ENCODE measurements at regions not wholly inside any gene's neighbourhood (a gene's known extent, or its start where the extent isn't known, plus 50 kb on each side); places are given as distances from the start of the nearest gene placed in this dataset.

DNA sequence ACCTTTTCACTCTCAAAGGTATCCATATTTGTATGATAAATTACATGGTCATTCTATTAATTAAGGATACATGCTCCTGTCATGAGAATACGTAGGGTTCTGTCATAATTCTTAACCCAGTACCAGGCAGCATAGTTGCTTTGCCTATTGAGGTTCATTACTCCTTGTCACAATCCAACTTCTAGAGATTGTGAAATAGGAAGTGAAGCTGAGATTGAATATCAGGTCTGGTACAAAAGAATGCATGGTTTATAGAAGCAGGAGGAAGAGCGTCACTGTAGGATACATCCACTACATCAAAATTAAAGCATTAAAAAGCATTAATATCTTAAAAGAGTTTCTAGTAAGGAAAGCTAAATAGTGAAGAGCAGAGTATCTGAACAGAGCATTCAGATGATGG, 647.0 kb downstream of the IQCM start:
- Histone ChIP-seq H3K27ac (no peak overlapping the region), H3K36me3 (no peaks in the 10 kb centered on the region), H3K9me3 (ENCODE audit: low read depth) (no peaks in the 10 kb centered on the region), H3K4me1 (ENCODE audit: low read depth) (no peaks in the 10 kb centered on the region), H3K27me3 (no peaks in the 10 kb centered on the region), H3K4me3 (no peak overlapping the region)
- DNase-seq (ENCODE audit: low read depth in 1 of 2, low spot score in 1 of 2) = peak in 1 of 2 donors; percentile 11
- TF ChIP-seq, protein P1, sequence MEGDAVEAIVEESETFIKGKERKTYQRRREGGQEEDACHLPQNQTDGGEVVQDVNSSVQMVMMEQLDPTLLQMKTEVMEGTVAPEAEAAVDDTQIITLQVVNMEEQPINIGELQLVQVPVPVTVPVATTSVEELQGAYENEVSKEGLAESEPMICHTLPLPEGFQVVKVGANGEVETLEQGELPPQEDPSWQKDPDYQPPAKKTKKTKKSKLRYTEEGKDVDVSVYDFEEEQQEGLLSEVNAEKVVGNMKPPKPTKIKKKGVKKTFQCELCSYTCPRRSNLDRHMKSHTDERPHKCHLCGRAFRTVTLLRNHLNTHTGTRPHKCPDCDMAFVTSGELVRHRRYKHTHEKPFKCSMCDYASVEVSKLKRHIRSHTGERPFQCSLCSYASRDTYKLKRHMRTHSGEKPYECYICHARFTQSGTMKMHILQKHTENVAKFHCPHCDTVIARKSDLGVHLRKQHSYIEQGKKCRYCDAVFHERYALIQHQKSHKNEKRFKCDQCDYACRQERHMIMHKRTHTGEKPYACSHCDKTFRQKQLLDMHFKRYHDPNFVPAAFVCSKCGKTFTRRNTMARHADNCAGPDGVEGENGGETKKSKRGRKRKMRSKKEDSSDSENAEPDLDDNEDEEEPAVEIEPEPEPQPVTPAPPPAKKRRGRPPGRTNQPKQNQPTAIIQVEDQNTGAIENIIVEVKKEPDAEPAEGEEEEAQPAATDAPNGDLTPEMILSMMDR (IDR thresholded peaks at IDR 0.05; ENCODE audit: low read depth, low read length) = no peak

DNA sequence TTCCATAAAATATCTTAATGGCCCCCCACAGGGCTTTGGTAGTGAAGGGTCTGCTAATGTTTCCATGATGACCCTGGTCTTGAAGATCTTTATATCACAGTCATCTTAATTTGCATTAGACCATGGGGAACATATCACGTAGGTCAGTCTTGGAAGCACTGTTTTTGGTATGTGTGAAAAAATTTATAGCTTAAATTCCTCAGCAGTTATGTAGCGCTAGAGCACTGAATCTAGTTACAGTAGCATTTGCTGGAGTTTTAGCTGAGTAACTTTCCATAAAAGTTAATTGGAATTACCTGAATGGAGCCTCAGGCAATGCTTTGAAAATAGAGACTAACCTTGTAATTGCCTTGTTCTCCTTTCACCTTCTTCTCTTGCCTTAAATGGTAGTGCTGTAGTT, 648.8 kb downstream of the IQCM start:
- TF ChIP-seq, protein P1 (IDR thresholded peaks at IDR 0.05; ENCODE audit: low read depth, low read length) = no peak
- Histone ChIP-seq H3K27me3 (no peaks in the 10 kb centered on the region), H3K4me1 (ENCODE audit: low read depth) (no peaks in the 10 kb centered on the region), H3K36me3 (no peaks in the 10 kb centered on the region), H3K27ac (no peak overlapping the region), H3K4me3 (no peak overlapping the region), H3K9me3 (ENCODE audit: low read depth) (no peaks in the 10 kb centered on the region)
- no peak for DNase-seq (ENCODE audit: low read depth in 1 of 2, low spot score in 1 of 2)

DNA sequence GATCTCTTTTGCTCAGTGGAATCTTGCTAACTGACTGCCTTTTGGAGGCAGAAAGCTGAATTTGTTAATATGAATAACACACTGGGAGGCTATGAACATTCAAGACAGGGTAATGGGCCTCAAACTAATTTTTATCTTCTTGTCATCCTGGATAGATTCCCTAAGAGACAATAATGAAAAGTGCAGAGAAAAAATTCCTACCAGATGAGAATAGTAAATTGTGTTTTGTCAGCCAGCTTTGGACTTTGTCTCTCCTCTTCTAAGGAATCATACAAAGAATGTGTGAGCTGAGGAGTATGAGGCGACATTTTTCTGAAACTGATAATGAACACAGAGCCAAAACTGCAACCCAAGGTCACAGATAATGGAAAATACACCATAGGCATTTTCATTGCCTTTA, 649.3 kb downstream of the IQCM start:
- no peak overlapping the region for H3K4me3 ChIP-seq
- H3K27ac ChIP-seq = no peak overlapping the region
- no peaks in the 10 kb centered on the region for H3K36me3 ChIP-seq
- no peaks in the 10 kb centered on the region for H3K9me3 ChIP-seq (ENCODE audit: low read depth)
- no peaks in the 10 kb centered on the region for H3K27me3 ChIP-seq
- H3K4me1 ChIP-seq (ENCODE audit: low read depth) = no peaks in the 10 kb centered on the region
- no peak for DNase-seq (ENCODE audit: low read depth in 1 of 2, low spot score in 1 of 2)
- TF ChIP-seq, protein P1 (IDR thresholded peaks at IDR 0.05; ENCODE audit: low read depth, low read length) = no peak

DNA sequence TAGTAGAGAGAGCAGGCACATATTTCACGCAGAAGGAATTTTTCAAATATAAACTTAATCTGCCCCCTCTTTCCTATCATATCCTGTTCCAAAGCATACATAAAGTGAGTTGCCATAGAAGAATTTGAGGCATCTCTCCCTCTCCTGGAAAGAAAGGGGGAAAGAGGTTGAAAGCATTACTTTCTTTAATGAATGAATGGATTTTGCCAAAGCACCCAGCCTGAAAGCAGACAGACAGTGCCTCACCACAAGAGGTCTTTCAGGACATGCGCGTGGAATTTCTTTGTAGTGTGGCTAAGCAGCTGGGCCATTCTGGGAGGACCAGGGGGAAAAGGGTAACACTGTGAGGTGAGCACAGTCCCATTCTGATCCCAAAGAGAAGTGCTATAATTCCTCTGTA, 651.4 kb downstream of the IQCM start:
- Histone ChIP-seq H3K4me3 (no peak overlapping the region), H3K9me3 (ENCODE audit: low read depth) (no peaks in the 10 kb centered on the region), H3K27ac (no peak overlapping the region), H3K4me1 (ENCODE audit: low read depth) (no peaks in the 10 kb centered on the region), H3K36me3 (no peaks in the 10 kb centered on the region), H3K27me3 (no peaks in the 10 kb centered on the region)
- TF ChIP-seq, protein P1 (IDR thresholded peaks at IDR 0.05; ENCODE audit: low read depth, low read length) = no peak
- DNase-seq (ENCODE audit: low read depth in 1 of 2, low spot score in 1 of 2) = peak; percentile 4 to 46

DNA sequence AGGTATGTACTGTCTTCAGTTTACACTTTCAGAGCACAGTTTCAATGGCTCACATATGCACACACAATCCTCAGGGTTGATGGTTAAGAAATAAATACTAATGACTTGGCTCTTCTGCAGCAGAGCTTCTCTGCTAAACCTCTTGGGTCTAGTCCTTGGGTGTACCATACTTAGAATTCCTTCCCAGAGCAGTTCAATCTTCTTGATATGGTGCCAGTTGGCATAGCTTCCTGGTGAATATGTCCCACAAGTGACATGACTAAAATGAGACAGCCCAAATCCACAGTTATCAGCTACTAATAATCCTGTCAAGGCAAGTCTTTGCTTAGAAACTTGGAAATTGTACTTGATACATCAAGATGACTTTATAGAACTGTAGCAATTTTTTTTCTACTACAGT, 654.4 kb downstream of the IQCM start:
- no peak overlapping the region for H3K27ac ChIP-seq
- H3K36me3 ChIP-seq = no peaks in the 10 kb centered on the region
- DNase-seq (ENCODE audit: low read depth in 1 of 2, low spot score in 1 of 2) = peak in 1 of 2 donors; percentile 11
- H3K4me1 ChIP-seq (ENCODE audit: low read depth) = no peaks in the 10 kb centered on the region
- TF ChIP-seq, protein P1 (IDR thresholded peaks at IDR 0.05; ENCODE audit: low read depth, low read length) = no peak
- H3K4me3 ChIP-seq = no peak overlapping the region
- no peaks in the 10 kb centered on the region for H3K9me3 ChIP-seq (ENCODE audit: low read depth)
- H3K27me3 ChIP-seq = no peaks in the 10 kb centered on the region

DNA sequence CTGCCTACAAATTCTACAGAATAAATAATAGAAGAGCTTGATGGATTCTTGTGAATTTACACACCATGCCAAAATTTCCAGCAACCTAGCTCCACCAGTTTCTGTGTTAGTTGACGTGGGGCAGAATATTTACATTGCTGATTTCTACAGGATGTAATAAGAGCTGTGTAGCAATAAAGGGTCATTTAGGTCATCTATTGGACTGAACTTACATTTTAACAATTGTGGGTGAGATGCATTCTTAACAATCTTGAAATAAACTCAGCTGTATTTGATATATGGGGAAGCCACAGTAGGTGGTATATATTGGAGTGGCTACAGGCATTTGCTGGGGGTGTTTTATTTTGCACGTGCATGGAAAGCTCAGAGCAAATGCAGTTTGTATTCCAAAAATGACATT, 655.3 kb downstream of the IQCM start:
- Histone ChIP-seq H3K27ac (no peak overlapping the region), H3K9me3 (ENCODE audit: low read depth) (no peaks in the 10 kb centered on the region), H3K36me3 (no peaks in the 10 kb centered on the region), H3K4me1 (ENCODE audit: low read depth) (no peaks in the 10 kb centered on the region), H3K27me3 (no peaks in the 10 kb centered on the region), H3K4me3 (no peak overlapping the region)
- DNase-seq (ENCODE audit: low read depth in 1 of 2, low spot score in 1 of 2) = no peak
- TF ChIP-seq, protein P1 (IDR thresholded peaks at IDR 0.05; ENCODE audit: low read depth, low read length) = no peak
